H1 (cell line): ENCODE measurements at regions not wholly inside any gene's neighbourhood (a gene's known extent, or its start where the extent isn't known, plus 50 kb on each side); places are given as distances from the start of the nearest gene placed in this dataset.

Experiments
- CBX5 ChIP-seq: fragments of 300-800, 300-1000 bp; sonication (generic); IDR thresholded peaks from 2 replicates; pipeline ENCODE4 v1.7.1; 2016; ENCODE audit warnings: antibody characterized with exemption, low read length, low read depth
- CHD2 ChIP-seq: IDR thresholded peaks from 2 replicates; pipeline ENCODE4 v1.6.1; 2012; ENCODE audit warnings: low read length, improper control_type of control experiment
- EZH2 ChIP-seq: fragments of 200-600 bp; sonication (generic); IDR thresholded peaks from 2 replicates; pipeline ENCODE4 v1.7.1; 2012; ENCODE audit warnings: low read depth, mild to moderate bottlenecking, moderate library complexity, low read length, inconsistent platforms; ENCODE audit not compliant: severe bottlenecking
- POLR2A ChIP-seq, 2 experiments: IDR thresholded peaks; 1 replicate in 1 of 2; 2 replicates in 1 of 2; pipeline ENCODE4 v1.6.1; 2011; ENCODE audit warnings: low read depth in 2 of 2, low read length in 2 of 2, mild to moderate bottlenecking in 2 of 2; ENCODE audit errors: control extremely low read depth in 1 of 2
- TEAD4 ChIP-seq: IDR thresholded peaks from 2 replicates; pipeline ENCODE4 v1.6.1; 2012; ENCODE audit warnings: low read depth, low read length, inconsistent platforms, mixed read lengths
- YY1 ChIP-seq: IDR thresholded peaks from 2 replicates; pipeline ENCODE4 v1.6.1; 2011; ENCODE audit warnings: low read depth, mild to moderate bottlenecking, low read length
- TF ChIP-seq, protein P1 (sequence below), 3 experiments: IDR thresholded peaks; 1 replicate in 2 of 3; 2 replicates in 1 of 3; pipeline versions ENCODE4 v1.5.1 to v1.6.1; 2011; ENCODE audit warnings: low read length in 3 of 3, mild to moderate bottlenecking in 3 of 3, inconsistent platforms in 2 of 3, low read depth in 1 of 3, moderate library complexity in 1 of 3; ENCODE audit not compliant: insufficient read depth in 1 of 3; ENCODE audit errors: control extremely low read depth in 1 of 3
- TF ChIP-seq, protein P2 (sequence below): IDR thresholded peaks from 2 replicates; pipeline ENCODE4 v1.6.1; 2011; ENCODE audit warnings: low read depth, mild to moderate bottlenecking, low read length; ENCODE audit not compliant: insufficient read depth

DNA sequence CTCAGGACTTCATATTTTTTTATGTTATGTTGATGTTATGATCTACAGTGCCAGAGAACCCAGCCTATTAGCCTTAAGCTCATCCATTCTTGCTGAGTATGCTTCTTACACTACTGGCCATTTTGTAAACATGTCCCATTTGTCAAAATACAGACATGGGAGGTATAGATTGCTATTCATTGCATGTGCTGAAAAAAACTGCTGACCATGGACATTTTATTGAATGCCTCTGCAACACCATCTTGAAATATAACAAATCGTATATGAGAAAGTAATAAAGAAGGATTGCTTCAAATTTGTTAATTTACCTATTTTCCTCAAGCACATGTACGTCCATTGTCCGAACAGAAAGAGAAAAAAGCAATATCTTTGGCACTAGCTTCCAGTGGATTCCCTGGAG is 91.5 kb upstream of the FAM47A start:
- TF ChIP-seq, protein P1, sequence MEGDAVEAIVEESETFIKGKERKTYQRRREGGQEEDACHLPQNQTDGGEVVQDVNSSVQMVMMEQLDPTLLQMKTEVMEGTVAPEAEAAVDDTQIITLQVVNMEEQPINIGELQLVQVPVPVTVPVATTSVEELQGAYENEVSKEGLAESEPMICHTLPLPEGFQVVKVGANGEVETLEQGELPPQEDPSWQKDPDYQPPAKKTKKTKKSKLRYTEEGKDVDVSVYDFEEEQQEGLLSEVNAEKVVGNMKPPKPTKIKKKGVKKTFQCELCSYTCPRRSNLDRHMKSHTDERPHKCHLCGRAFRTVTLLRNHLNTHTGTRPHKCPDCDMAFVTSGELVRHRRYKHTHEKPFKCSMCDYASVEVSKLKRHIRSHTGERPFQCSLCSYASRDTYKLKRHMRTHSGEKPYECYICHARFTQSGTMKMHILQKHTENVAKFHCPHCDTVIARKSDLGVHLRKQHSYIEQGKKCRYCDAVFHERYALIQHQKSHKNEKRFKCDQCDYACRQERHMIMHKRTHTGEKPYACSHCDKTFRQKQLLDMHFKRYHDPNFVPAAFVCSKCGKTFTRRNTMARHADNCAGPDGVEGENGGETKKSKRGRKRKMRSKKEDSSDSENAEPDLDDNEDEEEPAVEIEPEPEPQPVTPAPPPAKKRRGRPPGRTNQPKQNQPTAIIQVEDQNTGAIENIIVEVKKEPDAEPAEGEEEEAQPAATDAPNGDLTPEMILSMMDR (IDR thresholded peaks at IDR 0.05; ENCODE audit: control extremely low read depth in 1 of 3, insufficient read depth in 1 of 3, low read depth in 1 of 3, low read length in 3 of 3) = no peak
- TF ChIP-seq POLR2A (IDR thresholded peaks at IDR 0.05; ENCODE audit: control extremely low read depth in 1 of 2, low read depth in 2 of 2, low read length in 2 of 2) = no peak
- TF ChIP-seq CBX5 = no peak
- no peak for TF ChIP-seq EZH2
- no peak for TF ChIP-seq YY1
- TF ChIP-seq CHD2 = no peak
- TF ChIP-seq, protein P2, sequence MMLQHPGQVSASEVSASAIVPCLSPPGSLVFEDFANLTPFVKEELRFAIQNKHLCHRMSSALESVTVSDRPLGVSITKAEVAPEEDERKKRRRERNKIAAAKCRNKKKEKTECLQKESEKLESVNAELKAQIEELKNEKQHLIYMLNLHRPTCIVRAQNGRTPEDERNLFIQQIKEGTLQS = no peak
- TF ChIP-seq TEAD4 = no peak
